Mesendoderm (in vitro differentiated cells): ENCODE measurements at regions not wholly inside any gene's neighbourhood (a gene's known extent, or its start where the extent isn't known, plus 50 kb on each side); places are given as distances from the start of the nearest gene placed in this dataset.

Experiments used
- DNase-seq: peaks from one replicate; pipeline ENCODE4 v3.0.0; 2013
- H2AK5ac ChIP-seq: 2 replicates; pipeline ENCODE4 v1.6.1; 2013; ENCODE audit warnings: low read length, inconsistent platforms
- H2BK120ac ChIP-seq: 2 replicates; pipeline ENCODE4 v1.6.1; 2013; ENCODE audit warnings: low read depth, mild to moderate bottlenecking, low read length, moderate library complexity, mixed read lengths
- H2BK15ac ChIP-seq: replicated peaks from 2 replicates; pipeline ENCODE4 v1.6.1; 2013; ENCODE audit warnings: low read depth, mild to moderate bottlenecking, moderate library complexity
- H2BK5ac ChIP-seq: 2 replicates; pipeline ENCODE4 v1.6.1; 2013; ENCODE audit warnings: low read length, inconsistent platforms
- H3K18ac ChIP-seq: 2 replicates; pipeline ENCODE4 v1.6.1; 2013; ENCODE audit warnings: mild to moderate bottlenecking, low read length, mixed read lengths
- H3K23ac ChIP-seq: one replicate; pipeline ENCODE4 v1.6.1; 2013; ENCODE audit warnings: low read length
- H3K27ac ChIP-seq: 2 replicates; pipeline ENCODE4 v1.5.1; 2013; ENCODE audit warnings: low read depth, mild to moderate bottlenecking, inconsistent platforms, low read length, moderate library complexity
- H3K27me3 ChIP-seq: 2 replicates; pipeline ENCODE4 v1.6.1; 2013; ENCODE audit warnings: low read length, control low read depth, mild to moderate bottlenecking, inconsistent platforms; ENCODE audit not compliant: insufficient read depth, poor library complexity
- H3K36me3 ChIP-seq: 2 replicates; pipeline ENCODE4 v1.6.1; 2013; ENCODE audit warnings: low read length, inconsistent platforms; ENCODE audit not compliant: control insufficient read depth, insufficient read depth
- H3K4ac ChIP-seq: one replicate; pipeline ENCODE4 v1.6.1; 2013; ENCODE audit warnings: low read depth, mild to moderate bottlenecking, low read length, moderate library complexity
- H3K4me1 ChIP-seq: 2 replicates; pipeline ENCODE4 v1.6.1; 2013; ENCODE audit warnings: low read depth, low read length, inconsistent platforms; ENCODE audit not compliant: control insufficient read depth
- H3K4me2 ChIP-seq: 2 replicates; pipeline ENCODE4 v1.6.1; 2013; ENCODE audit warnings: low read length
- H3K4me3 ChIP-seq: 2 replicates; pipeline ENCODE4 v1.5.1; 2013; ENCODE audit warnings: mild to moderate bottlenecking, low read length
- H3K56ac ChIP-seq: one replicate; pipeline ENCODE4 v1.6.1; 2013; ENCODE audit warnings: low read length
- H3K79me1 ChIP-seq: 2 replicates; pipeline ENCODE4 v1.6.1; 2013; ENCODE audit warnings: low read length, inconsistent platforms
- H3K79me2 ChIP-seq: 2 replicates; pipeline ENCODE4 v1.6.1; 2013; ENCODE audit warnings: mild to moderate bottlenecking, low read length; ENCODE audit not compliant: control insufficient read depth, insufficient read depth
- H3K9ac ChIP-seq: 2 replicates; pipeline ENCODE4 v1.6.1; 2013; ENCODE audit warnings: low read length, inconsistent platforms
- H4K5ac ChIP-seq: one replicate; pipeline ENCODE4 v1.6.1; 2013; ENCODE audit warnings: low read length
- H4K8ac ChIP-seq: one replicate; pipeline ENCODE4 v1.6.1; 2013; ENCODE audit warnings: low read depth, mild to moderate bottlenecking, control low read depth, low read length, moderate library complexity
- WGBS: extraction: QIAGEN DNeasy Blood & Tissue Kit; methylation state at CpG from one replicate; pipeline ENCODE4 v1.1.7; 2013; ENCODE audit warnings: low lambda C conversion rate, missing lambda C conversion rate; ENCODE audit not compliant: insufficient coverage; ENCODE audit errors: extremely low coverage; 5-methylcytosine and 5-hydroxymethylcytosine counted together

DNA sequence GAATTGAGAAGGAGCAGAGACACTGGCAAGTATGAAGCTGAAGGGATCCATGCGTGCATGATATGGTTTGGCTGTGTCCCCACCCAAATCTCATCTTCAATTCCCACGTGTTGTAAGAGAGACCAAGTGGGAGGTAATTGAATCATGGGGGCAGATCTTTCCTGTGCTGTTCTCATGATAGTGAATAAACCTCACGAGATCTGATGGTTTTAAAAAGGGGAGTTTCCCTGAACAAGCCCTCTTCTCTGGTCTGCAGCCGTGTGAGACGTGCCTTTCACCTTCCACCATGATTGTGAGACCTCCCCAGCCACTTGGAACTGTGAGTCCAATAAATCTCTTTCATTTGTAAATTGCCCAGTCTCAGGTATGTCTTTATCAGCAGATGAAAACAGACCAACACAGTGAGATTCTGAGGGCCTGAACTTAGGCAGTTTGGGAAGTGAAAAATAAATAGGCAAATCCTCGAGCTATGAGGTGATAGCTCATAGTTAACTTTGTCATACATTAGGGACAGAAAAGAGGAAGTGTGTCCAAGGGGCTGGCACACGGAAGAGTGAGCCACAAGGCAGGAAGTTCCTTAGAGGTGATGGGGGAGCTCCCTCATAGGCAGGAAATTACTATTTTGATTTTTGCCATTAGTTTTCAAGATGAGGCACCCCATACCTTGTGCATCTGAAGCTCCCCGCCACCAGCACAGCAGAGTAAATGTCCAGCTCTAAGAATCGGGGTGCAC lies 658.8 kb upstream of the ID2 start:
- Histone ChIP-seq H3K4me2 (no peak overlapping the region), H3K4me3 (no peak overlapping the region), H3K27ac (no peak overlapping the region), H3K9ac (no peak overlapping the region), H3K4ac (no peak overlapping the region), H2BK15ac (no peak overlapping the region), H3K79me2 (no peaks in the 10 kb centered on the region), H3K56ac (no peak overlapping the region), H3K79me1 (no peaks in the 10 kb centered on the region), H3K23ac (no peak overlapping the region), H2BK120ac (no peak overlapping the region), H3K4me1 (no peaks in the 10 kb centered on the region), H4K5ac (no peak overlapping the region), H3K27me3 (no peaks in the 10 kb centered on the region), H4K8ac (no peak overlapping the region), H2AK5ac (no peak overlapping the region), H3K18ac (no peak overlapping the region), H2BK5ac (no peak overlapping the region), H3K36me3 (no peaks in the 10 kb centered on the region)
- WGBS, result no CpG with 5 or more reads among the region's 9 CpGs
- no peak for DNase-seq

DNA sequence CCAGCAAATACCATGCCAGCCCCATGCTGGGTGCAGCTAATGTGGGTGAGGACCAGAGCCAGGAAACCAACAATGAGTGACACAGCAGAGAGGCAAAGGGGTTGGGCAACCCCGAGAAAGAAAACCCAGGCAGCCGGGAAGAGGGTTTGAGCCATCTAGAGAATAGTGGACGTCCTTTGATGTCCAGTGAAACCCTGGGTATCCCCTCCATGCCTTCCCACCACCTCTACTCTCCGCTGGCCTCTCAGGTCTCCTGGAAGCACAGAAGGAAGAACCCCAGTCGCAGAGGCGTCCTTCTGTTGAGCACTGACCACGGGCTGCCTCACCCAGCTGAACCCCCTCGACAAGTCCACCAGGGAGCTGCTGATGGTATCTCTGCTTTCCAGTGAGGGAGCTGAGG lies 657.4 kb upstream of the ID2 start:
- Histone ChIP-seq H4K8ac (no peak overlapping the region), H3K4me3 (no peak overlapping the region), H3K18ac (no peak overlapping the region), H3K36me3 (no peaks in the 10 kb centered on the region), H3K79me1 (no peaks in the 10 kb centered on the region), H2BK5ac (no peak overlapping the region), H3K27me3 (no peaks in the 10 kb centered on the region), H3K4me1 (no peaks in the 10 kb centered on the region), H3K4ac (no peak overlapping the region), H2BK15ac (no peak overlapping the region), H4K5ac (no peak overlapping the region), H3K9ac (no peak overlapping the region), H3K23ac (no peak overlapping the region), H2AK5ac (no peak overlapping the region), H3K4me2 (no peak overlapping the region), H3K79me2 (no peaks in the 10 kb centered on the region), H3K27ac (no peak overlapping the region), H3K56ac (no peak overlapping the region), H2BK120ac (no peak overlapping the region)
- no peak for DNase-seq
- WGBS, result no CpG with 5 or more reads among the region's 8 CpGs

DNA sequence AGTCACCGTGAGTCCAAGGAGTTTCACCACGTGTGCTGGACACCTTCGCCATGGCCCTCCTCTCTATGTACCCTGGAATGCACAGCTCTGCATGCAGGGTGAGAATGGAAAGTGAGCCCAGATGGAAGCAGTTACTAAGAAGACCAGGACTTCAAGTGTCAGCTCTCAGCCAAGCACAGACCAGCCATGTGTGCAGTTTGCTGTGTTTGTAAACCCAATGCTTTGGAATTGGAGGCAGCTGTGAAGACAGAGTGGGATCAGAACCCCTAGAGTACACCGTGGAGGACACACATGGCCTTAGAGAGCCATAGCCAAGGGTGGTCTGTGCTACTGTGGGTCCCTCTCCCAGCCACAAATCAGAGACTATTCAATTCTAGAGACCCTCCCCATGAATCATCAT lies 655.5 kb upstream of the ID2 start:
- H3K27me3 ChIP-seq, result no peaks in the 10 kb centered on the region
- no peak overlapping the region for H2BK5ac ChIP-seq
- no peak overlapping the region for H3K23ac ChIP-seq
- no peak overlapping the region for H3K18ac ChIP-seq
- no peak overlapping the region for H2BK15ac ChIP-seq
- no peaks in the 10 kb centered on the region for H3K4me1 ChIP-seq
- H2BK120ac ChIP-seq, result no peak overlapping the region
- no peaks in the 10 kb centered on the region for H3K79me2 ChIP-seq
- no peak overlapping the region for H3K4me2 ChIP-seq
- no peak for DNase-seq
- no peak overlapping the region for H2AK5ac ChIP-seq
- H3K4ac ChIP-seq, result no peak overlapping the region
- no peak overlapping the region for H4K5ac ChIP-seq
- H3K9ac ChIP-seq, result no peak overlapping the region
- H3K27ac ChIP-seq, result no peak overlapping the region
- H3K36me3 ChIP-seq, result no peaks in the 10 kb centered on the region
- no peaks in the 10 kb centered on the region for H3K79me1 ChIP-seq
- H4K8ac ChIP-seq, result no peak overlapping the region
- WGBS, result no CpG with 5 or more reads among the region's 4 CpGs
- no peak overlapping the region for H3K56ac ChIP-seq
- no peak overlapping the region for H3K4me3 ChIP-seq

DNA sequence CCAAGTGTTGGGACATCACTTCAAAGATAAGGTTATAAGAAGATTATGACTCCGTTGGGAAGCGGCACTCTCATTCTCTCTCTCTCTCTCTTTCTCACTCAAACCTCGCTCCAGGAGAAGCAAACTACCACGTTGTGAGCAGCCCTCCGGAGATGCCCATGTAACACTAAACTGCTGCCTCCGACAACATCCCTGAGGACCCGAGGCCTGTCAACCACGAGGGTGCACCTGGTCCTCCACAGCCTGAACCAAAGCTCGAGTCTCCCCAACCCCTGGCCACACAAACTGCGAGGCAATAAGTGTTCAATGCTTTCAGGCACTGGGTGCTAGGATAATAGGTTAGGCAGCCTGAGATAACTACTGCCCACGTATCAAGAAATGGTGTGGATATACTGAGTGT lies 654.5 kb upstream of the ID2 start:
- no peaks in the 10 kb centered on the region for H3K27me3 ChIP-seq
- no peak overlapping the region for H2AK5ac ChIP-seq
- no peak overlapping the region for H2BK120ac ChIP-seq
- H3K4me3 ChIP-seq, result no peak overlapping the region
- H3K18ac ChIP-seq, result no peak overlapping the region
- H3K79me1 ChIP-seq, result no peaks in the 10 kb centered on the region
- no peak for DNase-seq
- no peak overlapping the region for H3K23ac ChIP-seq
- no CpG with 5 or more reads among the region's 11 CpGs for WGBS
- no peaks in the 10 kb centered on the region for H3K4me1 ChIP-seq
- no peak overlapping the region for H4K5ac ChIP-seq
- H3K4ac ChIP-seq, result no peak overlapping the region
- H3K56ac ChIP-seq, result no peak overlapping the region
- H3K4me2 ChIP-seq, result no peak overlapping the region
- no peaks in the 10 kb centered on the region for H3K36me3 ChIP-seq
- no peak overlapping the region for H2BK15ac ChIP-seq
- H3K79me2 ChIP-seq, result no peaks in the 10 kb centered on the region
- H3K9ac ChIP-seq, result no peak overlapping the region
- no peak overlapping the region for H2BK5ac ChIP-seq
- no peak overlapping the region for H3K27ac ChIP-seq
- no peak overlapping the region for H4K8ac ChIP-seq

DNA sequence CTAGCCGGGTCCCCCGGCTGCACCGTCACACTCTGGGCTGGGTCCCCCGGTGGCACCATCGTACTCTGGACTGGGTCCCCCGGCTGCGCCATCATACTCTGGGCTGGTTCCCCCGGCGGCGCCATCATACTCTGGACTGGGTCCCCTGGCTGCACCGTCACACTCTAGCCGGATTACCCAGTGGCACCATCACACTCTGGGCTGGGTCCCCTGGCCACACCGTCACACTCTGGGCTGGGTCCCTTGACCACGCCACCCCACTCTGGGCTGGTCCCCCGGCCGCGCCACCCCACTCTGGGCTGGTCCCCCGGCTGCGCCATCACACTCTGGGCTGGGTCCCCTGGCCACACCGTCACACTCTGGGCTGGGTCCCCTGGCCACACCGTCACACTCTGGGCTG lies 653.8 kb upstream of the ID2 start:
- no peaks in the 10 kb centered on the region for H3K36me3 ChIP-seq
- no peaks in the 10 kb centered on the region for H3K27me3 ChIP-seq
- H3K27ac ChIP-seq, result no peak overlapping the region
- no peak overlapping the region for H3K9ac ChIP-seq
- H2BK5ac ChIP-seq, result no peak overlapping the region
- WGBS, result no CpG with 5 or more reads among the region's 21 CpGs
- no peak overlapping the region for H3K4me3 ChIP-seq
- H3K56ac ChIP-seq, result no peak overlapping the region
- H4K8ac ChIP-seq, result no peak overlapping the region
- no peak overlapping the region for H2BK15ac ChIP-seq
- no peaks in the 10 kb centered on the region for H3K79me2 ChIP-seq
- H3K4me2 ChIP-seq, result no peak overlapping the region
- H3K4me1 ChIP-seq, result no peaks in the 10 kb centered on the region
- no peak overlapping the region for H3K18ac ChIP-seq
- no peaks in the 10 kb centered on the region for H3K79me1 ChIP-seq
- no peak overlapping the region for H2BK120ac ChIP-seq
- no peak overlapping the region for H2AK5ac ChIP-seq
- no peak for DNase-seq
- H4K5ac ChIP-seq, result no peak overlapping the region
- no peak overlapping the region for H3K4ac ChIP-seq
- H3K23ac ChIP-seq, result no peak overlapping the region

DNA sequence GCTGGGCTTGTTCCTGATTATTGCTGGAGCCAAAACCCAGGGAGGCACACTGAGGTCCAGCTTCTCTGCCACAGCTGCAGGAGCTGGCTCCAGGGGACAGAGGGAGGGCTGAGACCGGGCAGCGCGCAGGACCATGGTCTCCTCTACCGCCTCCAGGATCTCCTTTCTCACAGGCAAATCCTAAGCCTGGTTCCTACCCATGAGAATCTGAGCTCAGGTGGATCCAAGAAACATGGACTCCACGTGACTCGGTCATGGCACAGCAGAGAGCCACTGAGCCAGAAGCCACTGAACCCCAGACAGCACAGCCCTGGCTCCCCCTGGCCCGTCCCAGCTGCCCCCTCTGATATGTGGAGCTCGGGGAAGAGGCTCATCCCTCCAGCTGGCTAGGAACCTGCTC lies 653.4 kb upstream of the ID2 start:
- H2BK5ac ChIP-seq, result no peak overlapping the region
- H3K79me1 ChIP-seq, result no peaks in the 10 kb centered on the region
- H3K18ac ChIP-seq, result no peak overlapping the region
- no CpG with 5 or more reads among the region's 8 CpGs for WGBS
- no peak for DNase-seq
- no peak overlapping the region for H3K56ac ChIP-seq
- H3K23ac ChIP-seq, result no peak overlapping the region
- H3K27ac ChIP-seq, result no peak overlapping the region
- no peak overlapping the region for H3K4me2 ChIP-seq
- H4K5ac ChIP-seq, result no peak overlapping the region
- no peak overlapping the region for H4K8ac ChIP-seq
- no peak overlapping the region for H3K4me3 ChIP-seq
- H2BK120ac ChIP-seq, result no peak overlapping the region
- no peak overlapping the region for H2AK5ac ChIP-seq
- no peaks in the 10 kb centered on the region for H3K79me2 ChIP-seq
- H3K36me3 ChIP-seq, result no peaks in the 10 kb centered on the region
- H3K27me3 ChIP-seq, result no peaks in the 10 kb centered on the region
- H2BK15ac ChIP-seq, result no peak overlapping the region
- H3K4ac ChIP-seq, result no peak overlapping the region
- no peaks in the 10 kb centered on the region for H3K4me1 ChIP-seq
- H3K9ac ChIP-seq, result no peak overlapping the region
